Fibroblast of peridontal ligament (primary cell): ENCODE measurements at regions not wholly inside any gene's neighbourhood (a gene's known extent, or its start where the extent isn't known, plus 50 kb on each side); places are given as distances from the start of the nearest gene placed in this dataset.

ENCODE experiments used
- DNase-seq: peaks from one replicate; pipeline ENCODE4 v3.0.0-alpha.2; 2010; ENCODE audit errors: extremely low read depth

DNA sequence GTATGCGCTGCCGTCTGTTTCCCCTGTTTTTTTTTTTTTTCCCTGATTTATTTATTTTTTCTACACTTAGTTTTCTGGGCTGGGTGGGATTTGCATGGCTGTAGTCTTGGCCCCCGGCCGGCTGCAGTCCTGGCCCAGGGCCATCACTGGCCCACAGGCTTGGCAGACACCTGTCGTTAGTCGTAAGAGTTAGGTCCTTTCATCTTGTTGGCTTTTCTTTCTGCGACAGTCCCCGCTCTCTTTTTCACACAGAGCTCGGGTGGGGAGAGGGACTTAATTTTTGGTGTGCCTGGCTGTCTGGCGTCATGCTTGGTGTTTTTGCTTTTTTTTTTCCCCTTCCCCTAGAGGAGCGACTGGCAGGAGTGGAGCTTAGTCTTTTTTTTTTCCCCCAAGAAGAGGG is 183.4 kb downstream of the KLF13 start:
- DNase-seq, result no peak

DNA sequence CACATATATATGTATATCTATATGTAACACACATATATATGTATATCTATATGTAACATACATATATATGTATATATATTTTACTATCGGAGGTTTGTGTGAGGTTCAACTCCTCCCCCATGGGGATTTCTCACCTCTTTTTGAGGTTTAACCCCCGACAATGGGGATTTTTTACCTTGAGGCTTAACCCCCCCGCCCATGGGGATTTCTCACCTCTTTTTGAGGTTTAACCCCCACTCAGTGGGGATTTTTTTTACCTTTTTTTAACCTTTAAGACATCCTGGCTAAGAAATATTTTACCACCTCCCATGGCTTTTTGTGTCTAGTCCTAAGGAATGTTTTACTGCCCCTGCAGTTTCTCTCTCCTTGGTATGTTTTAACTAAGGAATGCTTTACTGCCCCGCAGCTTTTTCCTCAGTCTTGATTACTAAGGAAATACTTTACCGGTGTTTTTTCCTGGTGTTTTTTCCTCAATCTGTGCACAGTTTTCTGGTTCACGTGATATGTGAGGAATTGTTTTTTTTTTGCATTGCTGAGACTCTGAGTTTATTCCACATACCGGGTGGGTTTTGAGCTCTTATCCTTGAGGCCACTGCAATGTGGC is 185.2 kb downstream of the KLF13 start:
- no peak for DNase-seq

DNA sequence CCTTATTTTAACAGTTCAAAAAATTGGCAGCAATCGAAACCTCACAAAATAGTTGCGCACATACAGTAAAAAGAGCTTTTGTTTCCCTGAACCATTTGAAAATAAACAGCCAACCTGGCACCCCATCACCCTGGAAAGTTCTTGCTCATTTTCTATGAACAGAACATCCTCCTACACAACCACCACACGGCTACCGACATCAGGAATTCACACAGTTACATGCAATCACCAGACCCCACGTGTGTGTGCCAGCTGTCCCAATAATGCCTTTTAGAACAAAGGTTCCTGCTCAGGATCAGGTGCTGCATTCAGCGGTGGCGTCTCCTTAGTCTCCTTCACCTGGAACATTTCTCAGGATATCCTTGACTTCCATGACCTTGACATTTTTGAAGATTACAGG is 186.5 kb downstream of the KLF13 start:
- no peak for DNase-seq

DNA sequence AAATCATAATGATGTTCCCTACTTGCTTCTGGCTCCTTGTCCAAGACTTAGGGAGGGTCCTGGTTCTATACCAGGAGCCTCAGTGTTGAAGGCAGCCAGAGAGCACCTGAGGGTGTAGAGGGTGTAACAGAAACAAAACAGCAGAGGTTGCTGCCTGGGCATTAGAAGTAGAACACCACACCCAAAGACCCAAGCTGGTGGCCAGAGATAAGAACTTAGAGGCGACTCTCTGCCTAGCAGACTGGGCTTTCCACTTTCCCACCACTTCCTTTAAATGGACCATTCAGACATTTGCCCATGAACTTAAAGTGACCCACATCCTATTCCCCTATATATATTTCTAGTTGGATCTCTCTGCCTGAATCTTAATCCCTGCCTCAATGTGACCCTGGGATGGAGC is 189.8 kb downstream of the KLF13 start:
- DNase-seq, result no peak

DNA sequence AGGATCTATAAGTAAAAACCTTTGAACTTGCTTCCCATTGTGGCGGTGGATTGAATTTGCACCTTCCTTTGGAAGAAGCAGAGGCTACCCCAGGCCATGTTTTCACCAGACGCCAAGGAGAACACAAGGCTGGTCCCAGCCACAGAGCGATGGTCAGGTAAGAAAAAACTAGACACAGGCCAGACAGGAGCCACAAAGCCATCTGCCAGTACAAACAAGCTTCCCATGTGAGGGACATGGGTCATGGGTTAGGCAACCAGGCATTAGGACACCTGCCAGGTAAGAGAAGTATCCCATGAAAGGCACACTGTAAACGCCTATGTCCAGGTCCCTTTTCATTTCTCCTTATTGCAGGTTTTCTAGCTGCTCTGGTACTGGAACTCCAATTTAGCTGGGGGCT is 190.2 kb downstream of the KLF13 start:
- no peak for DNase-seq

DNA sequence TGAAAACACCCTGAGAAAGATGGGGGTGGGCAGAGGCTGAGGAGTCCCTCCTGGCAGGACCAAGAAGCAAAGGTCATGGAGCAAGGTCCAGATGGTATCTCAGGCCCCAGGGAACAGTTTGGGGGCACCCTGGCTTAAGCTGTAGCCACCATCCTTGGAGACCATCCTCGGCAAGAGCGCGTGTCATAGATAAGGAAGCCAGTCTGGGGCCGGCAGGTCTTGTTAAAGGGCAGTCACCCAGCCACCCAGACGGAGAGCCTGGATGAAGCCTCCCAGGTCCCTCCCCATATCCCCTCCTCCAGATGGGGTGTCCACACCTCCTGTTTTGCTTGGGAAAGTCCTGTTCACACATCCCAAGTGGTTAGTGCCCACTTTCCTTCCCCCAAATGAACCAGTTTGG is 191.1 kb downstream of the KLF13 start:
- no peak for DNase-seq

DNA sequence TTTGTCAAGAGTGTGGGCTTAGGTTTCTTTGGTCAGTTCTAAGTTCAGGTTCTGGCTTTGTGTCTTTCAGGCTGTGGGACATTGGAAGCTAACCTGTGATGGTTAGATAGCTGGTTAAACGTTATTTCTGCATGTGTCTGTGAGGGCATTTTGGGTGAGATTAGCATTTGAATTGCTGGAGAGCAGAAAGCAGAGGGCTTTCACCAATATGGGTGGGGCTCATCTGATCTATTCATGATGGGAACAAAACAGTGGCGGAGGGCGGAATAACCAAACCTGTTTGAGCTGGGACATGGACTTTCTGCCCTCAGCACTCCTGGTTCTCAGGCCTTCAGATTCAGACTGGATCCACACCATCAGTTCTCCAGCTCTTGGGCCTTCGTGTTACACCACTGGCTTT is 195.4 kb downstream of the KLF13 start:
- DNase-seq, result no peak

- DNase-seq, result no peak
Measured at GRCh38 chr15:31523027-31523654, 196.5 kb downstream of the KLF13 start.

GRCh38 chr15:31523655-31524049 is 197.0 kb downstream of the KLF13 start:
- DNase-seq, result no peak

DNA sequence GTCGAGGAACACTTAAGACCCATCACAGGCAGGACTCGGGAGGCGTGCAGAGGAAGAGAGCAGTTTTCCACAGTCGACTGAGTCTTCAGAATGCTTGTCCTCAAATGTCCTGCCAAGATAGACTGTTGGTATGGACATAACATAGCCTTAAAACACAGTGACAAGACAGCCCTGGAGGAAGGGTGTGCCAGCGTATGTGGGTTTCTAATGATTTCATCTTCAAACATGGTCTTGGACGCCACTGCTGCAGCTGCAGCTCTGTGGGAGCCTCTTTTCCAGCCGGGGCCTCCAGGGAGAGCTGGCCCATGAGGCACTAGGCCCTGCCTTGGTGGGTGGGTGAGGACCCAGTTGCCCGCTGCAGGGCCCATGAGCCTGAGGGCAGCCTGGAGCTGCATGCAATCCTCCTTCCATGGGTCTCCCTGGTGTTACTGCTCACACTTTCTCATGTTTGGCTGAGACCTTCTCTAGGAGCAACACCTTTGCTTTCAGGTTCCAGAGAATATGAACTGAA is 198.6 kb downstream of the KLF13 start:
- no peak for DNase-seq

DNA sequence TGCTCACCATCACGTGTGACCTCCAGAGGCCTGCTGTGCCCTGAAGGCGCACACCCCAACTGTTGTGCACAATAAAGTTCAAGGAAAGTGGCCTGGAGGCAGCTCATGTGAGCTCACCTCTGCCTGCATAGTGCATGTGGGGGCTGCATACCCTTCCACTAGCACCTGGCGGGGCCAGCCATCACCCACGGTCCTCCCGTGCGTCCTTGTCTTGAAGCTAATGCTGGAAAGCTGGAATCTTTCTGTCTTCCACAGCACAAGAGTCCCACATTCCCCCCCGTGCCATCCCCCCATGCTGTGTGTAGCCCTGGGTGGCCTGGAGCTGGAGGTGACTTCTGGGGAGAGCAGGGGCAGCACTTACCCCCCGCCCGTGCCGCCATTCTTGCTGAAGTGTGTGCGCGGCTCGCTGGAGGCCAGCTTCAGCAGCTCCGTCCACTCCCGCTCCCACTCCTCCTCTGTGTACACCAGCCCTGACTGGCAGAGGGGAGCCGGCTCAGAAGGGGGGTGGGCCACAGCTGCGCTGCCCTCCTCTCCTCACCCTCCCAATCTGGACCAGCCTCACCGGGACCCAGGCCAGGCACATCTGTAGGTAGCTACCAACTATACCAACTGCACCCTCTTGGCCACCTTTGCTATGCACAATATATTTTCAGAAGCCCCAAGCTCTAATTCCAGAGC is 199.5 kb downstream of the KLF13 start:
- no peak for DNase-seq

GRCh38 chr15:31526916-31527690 is 200.5 kb downstream of the KLF13 start:
- no peak for DNase-seq

GRCh38 chr15:31528846-31529245 is 202.2 kb downstream of the KLF13 start:
- DNase-seq, result no peak

DNA sequence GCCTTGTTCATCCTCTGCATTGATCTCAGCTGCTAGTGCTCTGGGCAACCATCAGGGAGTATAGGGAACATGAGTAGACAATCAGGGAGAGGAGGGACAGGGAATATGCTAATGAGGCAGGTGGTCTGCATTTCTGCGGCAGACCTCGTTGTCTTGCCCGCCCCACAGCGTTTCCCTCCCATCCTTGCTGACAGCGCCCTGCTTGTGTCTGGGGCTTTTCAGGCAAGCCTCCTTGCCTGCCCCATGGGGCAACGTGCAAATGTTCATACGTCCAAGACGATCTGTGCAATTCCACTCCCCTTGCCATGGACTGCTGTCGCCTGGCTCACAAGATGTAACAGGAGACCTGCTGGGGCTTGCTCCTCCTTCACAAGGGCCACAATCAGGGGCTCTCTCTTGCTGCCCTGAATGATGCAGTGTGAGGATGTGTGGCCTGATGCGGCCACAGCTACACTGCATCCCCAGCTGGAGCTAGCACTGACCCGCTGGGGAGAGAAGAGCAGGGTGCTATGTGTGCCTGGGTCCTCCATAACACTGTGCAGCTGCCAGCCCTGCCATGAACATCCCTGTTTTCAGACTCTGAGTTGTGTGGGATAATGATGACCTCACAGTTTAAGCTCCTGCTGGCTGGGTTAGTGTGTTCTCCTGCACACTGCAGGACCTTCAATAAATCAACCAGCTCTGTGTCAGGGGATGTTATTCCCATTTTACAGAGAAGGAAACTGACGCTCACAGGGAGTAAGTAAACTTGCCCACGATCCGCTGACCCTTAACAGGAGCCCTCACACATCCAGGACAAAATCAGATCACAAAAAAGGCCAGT is 211.3 kb downstream of the KLF13 start:
- no peak for DNase-seq

- DNase-seq, result no peak
Measured at GRCh38 chr15:31540633-31541032, 214.0 kb downstream of the KLF13 start.

DNA sequence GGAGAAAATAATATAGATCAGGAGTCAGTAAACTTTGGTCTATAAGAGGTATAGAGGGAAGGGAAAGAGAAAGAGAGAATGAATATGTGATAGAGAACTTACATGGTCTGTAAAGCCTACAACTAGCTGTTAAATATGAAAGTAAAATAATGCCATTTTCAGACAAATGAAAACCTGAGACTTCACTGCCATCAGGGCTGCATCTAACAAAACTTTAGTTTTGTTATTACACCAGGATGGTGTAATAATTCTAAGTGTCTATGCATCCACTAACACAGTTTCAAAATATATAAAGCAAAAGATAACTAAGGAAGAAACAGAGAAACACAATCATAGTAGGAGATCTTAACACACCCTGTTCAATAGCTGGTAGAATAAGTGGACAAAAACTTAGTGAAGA is 217.7 kb downstream of the KLF13 start:
- DNase-seq, result no peak

- no peak for DNase-seq
Measured at GRCh38 chr15:31545257-31545656, 218.6 kb downstream of the KLF13 start.

DNA sequence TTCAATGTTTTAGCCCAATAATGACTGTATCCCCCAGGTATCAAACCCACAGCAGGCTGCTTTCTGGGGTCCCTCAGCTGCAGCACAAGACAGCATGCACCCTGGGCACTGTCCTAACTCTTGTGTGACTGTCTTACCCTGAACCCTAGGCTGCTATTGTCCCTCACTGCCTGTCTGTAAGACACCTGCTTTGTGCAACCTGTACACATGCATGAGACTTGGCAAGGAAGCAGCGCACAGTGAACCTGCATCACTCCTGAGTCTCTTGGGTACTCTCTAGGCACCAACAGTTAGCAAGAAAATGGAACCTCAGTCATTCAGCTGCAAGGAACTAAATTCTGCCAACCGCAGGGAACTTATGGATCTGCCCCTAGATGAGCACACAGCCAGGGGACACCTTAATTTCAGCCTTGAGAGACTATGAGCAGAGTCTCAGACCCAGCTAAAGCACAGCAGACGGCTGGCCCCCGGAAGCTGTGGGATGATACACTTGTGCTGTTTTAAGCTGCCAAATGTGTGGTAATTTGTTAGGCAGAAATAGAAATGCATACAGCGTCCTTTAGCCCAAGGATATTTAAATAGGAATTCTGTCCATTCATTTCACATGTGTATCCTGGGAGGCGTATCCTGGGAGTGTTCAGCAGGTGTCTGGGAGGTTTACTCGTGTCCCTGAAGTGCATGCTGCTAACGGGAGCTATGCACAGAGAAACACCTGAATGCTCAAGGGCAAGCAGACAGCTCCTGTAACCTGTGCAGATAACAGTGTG is 223.8 kb downstream of the KLF13 start:
- no peak for DNase-seq

DNA sequence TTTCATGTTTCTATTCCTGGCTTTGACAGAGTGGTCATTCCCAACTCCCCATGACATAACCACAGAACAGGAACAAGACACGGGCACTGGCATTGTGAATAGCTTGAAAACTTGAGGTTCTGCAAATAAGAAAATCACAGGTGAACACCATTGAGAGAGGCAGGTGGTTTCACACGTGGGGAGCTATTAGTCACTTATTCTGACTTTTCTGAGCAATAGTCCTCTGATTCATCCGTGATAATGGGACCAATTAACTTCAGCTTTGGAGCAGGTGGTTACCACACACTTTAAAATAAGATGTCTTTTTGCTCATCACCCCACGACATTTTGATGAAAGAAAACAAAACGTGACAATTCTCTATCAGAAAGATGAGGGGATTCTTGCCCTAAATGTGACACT is 224.7 kb downstream of the KLF13 start:
- no peak for DNase-seq

- no peak for DNase-seq
Measured at GRCh38 chr15:31552482-31553099, 226.0 kb downstream of the KLF13 start.
